ENCODE measurements at regions not wholly inside any gene's neighbourhood (a gene's known extent, or its start where the extent isn't known, plus 50 kb on each side); places are given as distances from the start of the nearest gene placed in this dataset.
"Not testable (repeated sequence)": the region's sequence is repeated elsewhere in the genome, so short reads cannot be mapped to it uniquely, and the experiment has no call there.

DNA sequence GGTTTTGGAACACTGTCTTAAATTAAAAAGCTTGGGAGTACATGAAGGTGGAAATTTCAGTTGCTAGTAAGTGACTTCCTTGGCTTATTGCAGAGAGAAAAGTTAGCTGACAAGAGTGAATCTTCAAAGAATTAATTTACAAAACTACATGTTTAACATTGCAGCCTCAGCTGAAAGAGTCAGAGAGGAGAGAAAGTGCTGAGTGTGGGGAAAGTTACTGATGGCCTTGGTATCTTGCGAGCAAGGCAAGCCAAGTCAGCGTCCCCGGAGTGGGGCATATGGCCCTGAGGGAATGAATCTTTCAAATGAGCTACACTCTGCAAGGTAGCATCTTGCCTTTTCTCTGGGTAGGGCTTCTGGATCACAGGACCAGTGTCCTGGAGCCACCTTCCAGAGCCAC, 131.3 kb downstream of the LPIN1 start:
- DNase-seq (ENCODE audit: low read depth in 2 of 2): no peak

DNA sequence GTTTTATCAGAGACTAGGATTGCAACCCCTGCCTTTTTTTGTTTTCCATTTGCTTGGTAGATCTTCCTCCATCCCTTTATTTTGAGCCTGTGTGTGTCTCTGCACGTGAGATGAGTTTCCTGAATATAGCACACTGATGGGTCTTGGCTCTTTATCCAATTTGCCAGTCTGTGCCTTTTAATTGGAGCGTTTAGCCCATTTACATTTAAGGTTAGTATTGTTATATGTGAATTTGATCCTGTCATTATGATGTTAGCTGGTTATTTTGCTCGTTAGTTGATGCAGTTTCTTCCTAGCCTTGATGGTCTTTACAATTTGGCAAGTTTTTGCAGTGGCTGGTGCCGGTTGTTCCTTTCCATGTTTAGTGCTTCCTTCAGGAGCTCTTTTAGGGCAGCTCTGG, 138.8 kb downstream of the LPIN1 start:
- not testable (repeated sequence) for DNase-seq (ENCODE audit: low read depth in 2 of 2)

- DNase-seq (ENCODE audit: low read depth in 2 of 2): not testable (repeated sequence)
Measured at GRCh38 chr2:11886899-11887298, 140.5 kb downstream of the LPIN1 start.

GRCh38 chr2:11889101-11889850, 142.8 kb downstream of the LPIN1 start:
- no peak for DNase-seq (ENCODE audit: low read depth in 2 of 2)

GRCh38 chr2:11889854-11890253, 143.4 kb downstream of the LPIN1 start:
- no peak for DNase-seq (ENCODE audit: low read depth in 2 of 2)

DNA sequence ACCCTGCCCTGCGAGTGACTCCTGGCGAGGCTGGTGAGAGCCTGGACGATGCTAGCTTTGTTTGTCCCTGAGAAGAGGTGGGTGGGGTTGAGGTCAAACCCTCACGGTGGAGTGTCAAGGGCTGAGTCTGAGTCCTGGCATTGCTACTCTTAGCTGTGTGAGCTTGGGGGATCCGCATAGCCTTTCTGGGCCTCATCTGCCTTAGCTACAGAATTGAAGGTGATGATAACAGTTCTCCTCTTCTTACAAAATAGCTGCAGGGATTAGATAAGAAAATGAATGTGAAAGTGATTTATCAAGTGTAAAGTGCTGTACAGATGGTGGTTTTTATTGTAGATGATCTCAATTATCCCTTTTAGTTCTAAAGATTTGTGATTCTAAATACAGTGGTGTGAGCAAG, 144.6 kb downstream of the LPIN1 start:
- no peak for DNase-seq (ENCODE audit: low read depth in 2 of 2)

GRCh38 chr2:11891671-11892440, 145.4 kb downstream of the LPIN1 start:
- no peak for DNase-seq (ENCODE audit: low read depth in 2 of 2)

- no peak for DNase-seq (ENCODE audit: low read depth in 2 of 2)
Measured at GRCh38 chr2:11896386-11896785, 150.0 kb downstream of the LPIN1 start.

DNA sequence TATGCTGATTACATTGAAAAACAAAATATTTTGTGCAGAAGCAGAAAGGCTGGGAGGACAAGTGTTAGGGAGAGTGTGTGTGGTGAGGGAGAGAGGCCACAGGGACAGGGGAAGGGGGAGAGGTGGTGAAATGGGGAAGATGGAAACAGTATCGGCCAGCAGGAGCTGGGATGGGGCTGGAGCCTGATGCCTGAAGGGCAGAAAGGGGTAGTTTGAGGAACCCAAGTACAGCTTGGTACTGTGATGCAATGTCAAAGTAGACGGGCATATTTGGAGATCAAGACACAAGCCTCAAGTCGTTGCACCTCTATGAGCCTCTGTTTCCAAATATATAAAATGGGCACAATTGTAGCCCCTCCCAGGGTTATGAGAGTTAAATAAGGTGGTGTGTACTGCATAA, 152.1 kb downstream of the LPIN1 start:
- DNase-seq (ENCODE audit: low read depth in 2 of 2): no peak

- DNase-seq (ENCODE audit: low read depth in 2 of 2): no peak
Measured at GRCh38 chr2:11899264-11899818, 152.9 kb downstream of the LPIN1 start.

GRCh38 chr2:11900891-11901290, 154.5 kb downstream of the LPIN1 start:
- DNase-seq (ENCODE audit: low read depth in 2 of 2): not testable (repeated sequence)

DNA sequence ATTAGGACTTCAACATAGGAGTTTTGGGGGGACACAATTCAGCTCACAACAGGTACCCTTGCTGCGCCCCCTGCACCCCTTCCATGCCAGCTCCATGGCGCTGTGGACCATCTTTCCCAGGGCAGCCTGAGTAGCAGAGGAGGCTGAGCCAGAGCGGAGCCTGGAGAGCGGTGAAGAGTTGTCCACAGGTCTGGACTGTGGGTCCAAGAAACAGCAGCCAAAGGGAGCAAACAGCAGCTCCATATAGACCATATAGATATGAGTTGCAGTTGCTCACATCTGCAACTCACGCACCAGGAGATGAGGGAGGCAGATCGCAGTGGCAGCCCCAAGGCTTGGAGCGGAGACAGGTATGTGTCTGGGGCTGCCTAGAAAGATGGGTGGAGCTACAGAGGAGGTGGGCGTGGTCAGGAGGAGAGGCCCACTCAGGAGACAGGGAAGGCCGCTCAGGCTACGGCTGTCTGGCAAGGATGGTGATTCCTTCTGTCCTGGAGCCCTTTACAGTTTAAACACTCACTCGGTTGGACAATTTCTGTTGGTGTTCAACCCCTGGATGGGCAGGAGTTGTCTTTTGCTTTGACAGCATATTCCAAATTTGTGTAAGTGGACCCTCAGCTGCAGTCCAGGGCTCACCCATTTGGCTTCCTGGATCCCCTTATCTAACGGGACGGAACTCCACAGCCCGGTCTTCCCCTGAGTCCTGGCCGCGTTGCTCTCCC, 155.1 kb downstream of the LPIN1 start:
- no peak for DNase-seq (ENCODE audit: low read depth in 2 of 2)

- no peak for DNase-seq (ENCODE audit: low read depth in 2 of 2)
Measured at GRCh38 chr2:11903085-11903606, 156.7 kb downstream of the LPIN1 start.

- DNase-seq (ENCODE audit: low read depth in 2 of 2): no peak
Measured at GRCh38 chr2:11904029-11904428, 157.6 kb downstream of the LPIN1 start.

DNA sequence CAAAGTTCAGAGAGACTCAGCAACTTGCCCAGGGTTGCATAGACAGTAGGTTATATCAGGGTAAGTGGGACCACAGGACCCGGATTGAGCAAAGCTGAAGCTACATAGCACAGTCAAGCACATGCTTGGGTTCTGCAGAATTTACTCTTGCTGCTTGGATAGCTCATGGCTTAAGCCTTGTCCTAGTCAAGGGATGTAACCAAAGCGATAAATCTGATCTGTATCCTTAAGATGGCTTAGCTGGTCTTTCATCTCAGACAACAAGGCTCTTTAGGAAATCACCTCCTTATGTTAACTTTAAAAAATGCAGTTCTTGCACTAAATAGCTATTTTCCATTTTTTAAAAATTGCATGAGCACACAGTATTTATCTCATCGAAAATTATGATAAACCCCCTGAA, 158.5 kb downstream of the LPIN1 start:
- no peak for DNase-seq (ENCODE audit: low read depth in 2 of 2)

- DNase-seq (ENCODE audit: low read depth in 2 of 2): no peak
Measured at GRCh38 chr2:11907190-11907589, 160.8 kb downstream of the LPIN1 start.

GRCh38 chr2:11910971-11911370, 164.5 kb downstream of the LPIN1 start:
- DNase-seq (ENCODE audit: low read depth in 2 of 2): no peak

- no peak for DNase-seq (ENCODE audit: low read depth in 2 of 2)
Measured at GRCh38 chr2:11912980-11913379, 166.5 kb downstream of the LPIN1 start.

GRCh38 chr2:11914455-11914854, 168.0 kb downstream of the LPIN1 start:
- no peak for DNase-seq (ENCODE audit: low read depth in 2 of 2)

DNA sequence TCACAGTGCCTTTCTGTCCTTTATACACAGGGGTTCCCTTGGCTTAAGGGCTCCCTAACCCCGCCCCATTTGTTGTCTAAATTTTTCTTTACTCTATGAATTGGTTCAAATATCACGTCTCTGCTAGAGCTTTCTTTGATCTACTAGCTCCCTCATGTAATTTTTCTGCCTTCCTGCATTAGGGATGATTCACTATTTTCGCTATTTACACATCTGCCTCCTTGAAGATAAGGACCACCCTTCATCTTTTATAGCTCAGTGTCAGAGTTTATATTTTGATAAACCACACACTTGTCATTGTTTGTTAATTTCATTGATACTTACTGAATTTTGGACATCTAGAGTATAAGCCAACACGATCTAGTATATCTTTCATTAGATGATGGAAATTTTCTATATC, 169.2 kb downstream of the LPIN1 start:
- no peak for DNase-seq (ENCODE audit: low read depth in 2 of 2)

- DNase-seq (ENCODE audit: low read depth in 2 of 2): no peak
Measured at GRCh38 chr2:11919953-11920352, 173.5 kb downstream of the LPIN1 start.

DNA sequence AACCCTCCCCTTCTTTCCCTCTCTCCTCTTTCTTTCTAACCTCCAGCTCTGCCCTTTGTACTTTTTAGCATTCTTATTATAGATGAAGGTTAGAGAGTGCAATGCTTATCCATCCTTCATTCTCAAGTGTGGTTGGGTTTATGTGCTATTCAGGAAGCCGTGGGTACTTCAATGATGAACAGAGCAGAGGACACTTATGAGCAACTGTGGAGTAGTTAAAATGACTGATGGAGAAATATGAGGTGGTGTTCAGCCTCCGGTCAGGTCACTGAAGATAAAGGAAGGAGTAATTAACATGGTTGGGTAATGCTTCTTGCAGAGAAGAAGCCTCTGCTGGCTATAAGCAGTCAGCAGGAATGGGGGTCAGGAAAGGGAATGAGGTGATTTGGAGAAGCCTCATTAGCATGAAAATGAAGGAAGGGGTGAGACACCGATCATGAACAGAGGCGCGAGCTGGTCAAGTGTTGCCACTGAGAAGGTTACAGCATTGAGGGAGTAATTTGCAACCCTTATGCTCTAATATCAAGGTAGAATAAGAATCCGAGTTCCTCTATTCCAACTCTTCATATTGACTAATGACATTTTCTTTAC, 174.7 kb downstream of the LPIN1 start:
- no peak for DNase-seq (ENCODE audit: low read depth in 2 of 2)
